ENCODE measurements at regions not wholly inside any gene's neighbourhood (a gene's known extent, or its start where the extent isn't known, plus 50 kb on each side); places are given as distances from the start of the nearest gene placed in this dataset.

DNA sequence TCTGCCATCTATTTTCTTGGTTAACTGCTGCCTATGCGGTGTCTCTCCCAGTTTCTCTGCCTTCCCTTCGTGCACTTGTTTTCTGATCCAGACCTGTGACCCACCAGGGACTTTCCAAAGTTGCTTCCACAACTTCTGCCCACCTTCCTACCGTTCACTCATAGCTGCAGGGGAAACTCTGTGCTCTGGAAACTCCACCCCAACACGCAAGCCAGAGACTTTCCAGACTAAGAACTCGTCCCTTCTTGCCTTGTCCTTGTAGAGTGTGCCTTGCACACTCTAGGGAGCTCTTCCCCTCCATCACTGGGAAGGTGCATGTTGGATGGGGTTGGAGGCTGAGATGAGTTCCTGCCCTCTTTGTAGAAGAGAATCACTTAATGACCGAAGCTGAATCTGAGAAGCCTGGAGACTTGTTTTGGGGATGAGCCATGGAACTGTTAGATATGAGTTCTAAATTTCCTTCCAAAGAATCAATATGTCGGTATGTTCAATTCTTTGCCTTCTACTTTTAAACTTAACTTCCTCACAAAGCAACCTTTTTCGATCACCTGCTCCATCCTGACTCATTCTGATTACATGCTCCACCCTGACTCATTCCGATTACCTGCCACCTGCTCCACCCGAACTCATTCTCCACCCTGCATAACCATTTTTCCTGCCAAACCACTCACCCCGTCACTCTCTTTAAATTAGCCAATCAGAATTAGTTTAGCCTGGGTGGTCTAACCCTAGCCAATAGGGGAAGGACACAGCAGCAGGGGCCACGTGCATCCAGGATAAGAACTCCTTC, 82.1 kb upstream of the CAPRIN2 start:
- Histone ChIP-seq H3K4me3 (no peak overlapping the region), H3K27me3 (peaks cover 30% of the 10 kb centered on the region), H3K36me3 (no peaks in the 10 kb centered on the region), H3K9me3 (no peaks in the 10 kb centered on the region; the same call in 1 of the 2 replicates)
- no peak for DNase-seq

GRCh38 chr12:30835216-30835615, 80.5 kb upstream of the CAPRIN2 start:
- H3K4me3 ChIP-seq, result no peak overlapping the region
- H3K27me3 ChIP-seq, result peaks cover 30% of the 10 kb centered on the region
- no peaks in the 10 kb centered on the region; the same call in none of the 2 replicates for H3K9me3 ChIP-seq
- H3K36me3 ChIP-seq, result no peaks in the 10 kb centered on the region
- DNase-seq, result no peak

GRCh38 chr12:30830751-30831150, 76.0 kb upstream of the CAPRIN2 start:
- H3K4me3 ChIP-seq, result no peak overlapping the region
- DNase-seq, result no peak
- no peaks in the 10 kb centered on the region for H3K36me3 ChIP-seq
- no peaks in the 10 kb centered on the region; the same call in 1 of the 2 replicates for H3K9me3 ChIP-seq
- H3K27me3 ChIP-seq, result peaks cover 2% of the 10 kb centered on the region; the same call in 1 of the 2 replicates

DNA sequence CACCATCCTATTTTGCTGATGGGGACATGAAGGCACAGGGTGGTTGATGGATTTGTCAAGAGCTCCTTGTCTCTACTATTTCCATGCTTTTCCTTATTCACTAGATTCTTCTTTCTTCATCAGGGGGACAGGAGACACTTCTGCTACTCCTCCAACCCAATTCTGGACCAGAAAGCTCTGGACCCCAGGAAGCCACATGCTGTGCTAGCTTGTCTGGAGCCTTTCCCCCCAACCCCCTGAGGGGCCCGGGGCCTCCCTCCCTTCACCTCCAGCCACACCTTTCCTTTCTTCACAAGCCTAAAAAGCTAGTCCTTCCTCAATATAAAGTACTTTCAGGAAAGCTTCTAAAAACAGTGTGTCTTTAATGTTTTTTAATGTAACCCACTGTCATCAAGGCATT, 75.1 kb upstream of the CAPRIN2 start:
- no peak overlapping the region for H3K4me3 ChIP-seq
- no peaks in the 10 kb centered on the region for H3K36me3 ChIP-seq
- DNase-seq, result no peak
- H3K9me3 ChIP-seq, result no peaks in the 10 kb centered on the region; the same call in 1 of the 2 replicates
- H3K27me3 ChIP-seq, result no peaks in the 10 kb centered on the region; the same call in 1 of the 2 replicates

GRCh38 chr12:30828686-30829085, 73.9 kb upstream of the CAPRIN2 start:
- Histone ChIP-seq H3K4me3 (no peak overlapping the region), H3K9me3 (no peaks in the 10 kb centered on the region; the same call in 1 of the 2 replicates), H3K36me3 (no peaks in the 10 kb centered on the region), H3K27me3 (no peaks in the 10 kb centered on the region)
- peak; percentile 52 for DNase-seq

GRCh38 chr12:30827101-30828066, 72.6 kb upstream of the CAPRIN2 start:
- Histone ChIP-seq H3K4me3 (no peak overlapping the region), H3K9me3 (no peaks in the 10 kb centered on the region; the same call in 1 of the 2 replicates), H3K36me3 (no peaks in the 10 kb centered on the region), H3K27me3 (no peaks in the 10 kb centered on the region)
- peak; percentile 43 for DNase-seq

DNA sequence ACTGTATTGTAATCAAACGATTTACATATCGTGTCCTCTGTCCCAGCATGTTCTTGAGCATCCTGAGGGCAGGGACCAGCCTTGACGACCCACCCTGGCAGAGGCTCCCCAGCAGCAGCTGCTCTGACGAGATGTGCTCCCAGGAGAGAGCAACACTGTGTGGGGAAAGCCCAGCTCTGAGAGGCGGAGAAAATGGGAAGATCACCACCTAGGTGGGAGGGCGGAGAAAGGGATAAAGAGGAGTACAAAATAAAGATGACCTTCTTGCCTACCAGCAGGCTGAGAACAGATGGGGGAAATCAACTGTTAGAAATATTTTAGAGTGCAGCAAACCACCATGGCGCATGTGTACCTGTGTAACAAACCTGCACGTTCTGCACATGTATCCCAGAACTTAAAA, 71.5 kb upstream of the CAPRIN2 start:
- DNase-seq, result no peak
- H3K4me3 ChIP-seq, result no peak overlapping the region
- H3K27me3 ChIP-seq, result no peaks in the 10 kb centered on the region
- no peaks in the 10 kb centered on the region for H3K36me3 ChIP-seq
- no peaks in the 10 kb centered on the region; the same call in 1 of the 2 replicates for H3K9me3 ChIP-seq

DNA sequence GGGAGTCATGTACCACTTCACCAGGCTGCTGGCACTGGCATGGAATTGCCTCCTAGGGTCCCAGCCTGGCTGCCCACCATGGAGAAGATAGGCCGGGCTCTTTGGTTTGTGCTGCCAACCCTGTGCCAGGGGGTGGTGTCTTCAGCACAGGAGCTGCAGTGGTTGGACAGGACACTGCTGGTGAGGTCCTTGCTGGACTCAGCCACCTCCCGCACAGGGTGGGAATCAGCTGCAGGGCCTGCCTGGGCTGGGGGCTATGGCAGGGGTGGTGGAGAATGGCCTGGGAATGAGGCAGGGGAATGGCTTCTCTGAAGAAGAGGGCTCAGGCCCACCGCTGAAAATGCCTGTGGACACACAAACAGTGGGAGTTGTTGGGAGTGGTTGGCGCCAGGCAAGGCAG, 70.6 kb upstream of the CAPRIN2 start:
- H3K9me3 ChIP-seq, result no peaks in the 10 kb centered on the region; the same call in 1 of the 2 replicates
- peaks cover 3% of the 10 kb centered on the region; the same call in 1 of the 2 replicates for H3K27me3 ChIP-seq
- H3K4me3 ChIP-seq, result no peak overlapping the region
- H3K36me3 ChIP-seq, result no peaks in the 10 kb centered on the region
- DNase-seq, result no peak

- no peak overlapping the region for H3K4me3 ChIP-seq
- no peaks in the 10 kb centered on the region for H3K9me3 ChIP-seq
- H3K27me3 ChIP-seq, result peaks cover 3% of the 10 kb centered on the region; the same call in 1 of the 2 replicates
- DNase-seq, result no peak
- H3K36me3 ChIP-seq, result no peaks in the 10 kb centered on the region
Measured at GRCh38 chr12:30824311-30824710, 69.6 kb upstream of the CAPRIN2 start.

GRCh38 chr12:30823764-30824163, 69.0 kb upstream of the CAPRIN2 start:
- Histone ChIP-seq H3K4me3 (no peak overlapping the region), H3K9me3 (no peaks in the 10 kb centered on the region), H3K27me3 (peaks cover 5% of the 10 kb centered on the region; the same call in 1 of the 2 replicates), H3K36me3 (no peaks in the 10 kb centered on the region)
- no peak for DNase-seq

GRCh38 chr12:30823156-30823699, 68.5 kb upstream of the CAPRIN2 start:
- H3K4me3 ChIP-seq, result no peak overlapping the region
- DNase-seq, result no peak
- peaks cover 5% of the 10 kb centered on the region; the same call in 1 of the 2 replicates for H3K27me3 ChIP-seq
- no peaks in the 10 kb centered on the region for H3K9me3 ChIP-seq
- H3K36me3 ChIP-seq, result no peaks in the 10 kb centered on the region

GRCh38 chr12:30822385-30823155, 67.8 kb upstream of the CAPRIN2 start:
- peak; percentile 78 for DNase-seq
- H3K4me3 ChIP-seq, result peak overlapping the region; percentile 28
- peaks cover 5% of the 10 kb centered on the region; the same call in 1 of the 2 replicates for H3K27me3 ChIP-seq
- H3K9me3 ChIP-seq, result no peaks in the 10 kb centered on the region
- no peaks in the 10 kb centered on the region for H3K36me3 ChIP-seq

DNA sequence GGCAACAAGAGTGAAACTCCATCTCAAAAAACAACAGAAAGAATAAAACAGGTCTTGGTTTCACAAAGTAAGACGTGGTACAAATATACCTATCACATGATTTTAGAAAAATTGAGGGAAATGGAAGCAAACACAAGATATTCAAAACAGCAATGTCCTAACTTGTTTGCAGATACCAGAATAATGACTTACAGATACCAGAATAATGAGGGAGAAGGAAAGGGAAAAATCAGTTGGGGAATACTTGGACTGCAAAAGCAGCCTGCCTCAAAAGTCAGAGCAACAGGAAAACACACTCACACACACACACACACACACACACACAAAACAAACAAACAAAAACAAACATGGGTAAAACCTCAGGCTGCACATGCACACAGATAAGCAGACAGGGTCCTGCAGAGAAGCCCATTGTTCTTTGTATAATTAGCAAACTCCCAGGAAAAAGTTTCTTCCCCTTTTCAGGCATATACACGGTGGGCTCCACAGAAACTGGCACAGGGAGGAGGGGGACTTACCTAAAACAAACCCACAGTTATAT, 65.7 kb upstream of the CAPRIN2 start:
- H3K9me3 ChIP-seq, result no peaks in the 10 kb centered on the region
- H3K4me3 ChIP-seq, result no peak overlapping the region
- peaks cover 5% of the 10 kb centered on the region; the same call in 1 of the 2 replicates for H3K27me3 ChIP-seq
- no peaks in the 10 kb centered on the region for H3K36me3 ChIP-seq
- DNase-seq, result no peak

DNA sequence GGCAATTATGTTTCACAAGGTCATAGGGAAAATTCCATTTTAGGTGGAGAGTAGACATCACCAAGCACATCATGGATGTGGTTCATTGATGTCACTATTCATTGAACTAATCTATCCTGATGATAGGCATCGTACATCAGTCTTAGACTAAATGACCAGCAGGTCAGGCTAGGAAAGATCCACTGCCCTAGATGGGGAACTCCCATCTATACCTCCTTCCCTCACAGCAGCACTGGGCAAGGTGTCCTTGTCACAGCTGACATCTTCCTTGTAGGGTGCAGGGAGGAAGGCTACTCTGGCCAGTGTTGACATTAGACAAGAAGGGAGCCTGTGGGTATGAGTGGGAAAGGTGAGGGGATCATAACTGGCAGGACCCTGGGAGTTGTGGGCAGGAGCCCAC, 63.8 kb upstream of the CAPRIN2 start:
- H3K4me3 ChIP-seq, result no peak overlapping the region
- H3K36me3 ChIP-seq, result no peaks in the 10 kb centered on the region
- DNase-seq, result no peak
- peaks cover 5% of the 10 kb centered on the region; the same call in 1 of the 2 replicates for H3K27me3 ChIP-seq
- no peaks in the 10 kb centered on the region for H3K9me3 ChIP-seq

DNA sequence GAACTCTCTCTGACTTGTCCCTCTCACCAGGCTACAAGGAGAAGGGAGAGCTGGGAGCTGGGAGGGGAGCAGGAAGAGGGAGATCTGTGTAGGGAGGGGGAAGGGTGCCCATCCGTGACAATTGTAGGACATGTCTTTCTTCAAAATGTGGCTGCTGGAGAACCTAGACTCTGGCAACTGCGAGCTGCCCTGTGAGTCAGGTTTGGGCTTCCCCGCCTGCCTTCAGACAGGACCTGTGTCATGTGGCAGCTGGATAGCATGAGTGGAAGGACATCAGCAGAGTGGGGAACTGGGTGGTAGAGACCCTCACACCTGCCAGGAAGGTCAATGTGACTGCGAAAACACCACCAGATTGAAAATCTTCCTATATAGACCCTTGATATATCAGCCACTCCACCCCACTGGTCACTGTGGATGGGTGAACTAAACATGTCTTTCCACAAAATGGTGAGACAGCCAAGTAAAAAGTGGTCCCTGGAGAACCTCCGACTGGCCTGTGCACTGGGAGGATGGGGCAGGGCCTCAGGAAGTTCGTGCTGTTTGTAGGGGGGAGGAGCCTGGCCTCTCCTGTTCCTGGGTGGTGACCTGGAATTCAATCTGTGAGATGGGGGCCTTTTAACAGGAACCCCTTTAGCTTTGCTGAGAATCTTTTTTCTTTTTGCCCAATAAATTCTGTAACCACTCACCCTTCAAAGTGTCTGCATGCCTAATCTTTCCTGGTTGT, 62.2 kb upstream of the CAPRIN2 start:
- DNase-seq, result no peak
- Histone ChIP-seq H3K27me3 (peaks cover 5% of the 10 kb centered on the region; the same call in 1 of the 2 replicates), H3K9me3 (no peaks in the 10 kb centered on the region), H3K36me3 (no peaks in the 10 kb centered on the region), H3K4me3 (no peak overlapping the region)

Measured in MG63 (cell line).